HFFc6 (cell line): ENCODE measurements at regions not wholly inside any gene's neighbourhood (a gene's known extent, or its start where the extent isn't known, plus 50 kb on each side); places are given as distances from the start of the nearest gene placed in this dataset.

Experiments used
- DNase-seq: peaks from one replicate; pipeline ENCODE4 v3.0.0-alpha.2; 2018
- H3K27ac Mint-ChIP-seq: 2 replicates; pipeline ENCODE4 v1.8.0; 2020; ENCODE audit warnings: mild to moderate bottlenecking, mixed read lengths
- H3K27me3 Mint-ChIP-seq: 2 replicates; pipeline ENCODE4 v1.8.0; 2021; ENCODE audit warnings: mild to moderate bottlenecking, moderate library complexity, mixed read lengths; ENCODE audit not compliant: insufficient read depth
- H3K36me3 Mint-ChIP-seq: 2 replicates; pipeline ENCODE4 v1.8.0; 2021; ENCODE audit warnings: low read depth, mixed read lengths
- H3K4me1 Mint-ChIP-seq: 2 replicates; pipeline ENCODE4 v1.8.0; 2020; ENCODE audit warnings: low read depth, mixed read lengths
- H3K4me3 Mint-ChIP-seq: 2 replicates; pipeline ENCODE4 v1.8.0; 2020; ENCODE audit warnings: mild to moderate bottlenecking, moderate library complexity, mixed read lengths
- H3K9me3 Mint-ChIP-seq: 2 replicates; pipeline ENCODE4 v1.8.0; 2020; ENCODE audit warnings: mild to moderate bottlenecking, mixed read lengths
- CTCF ChIP-seq: fragments of 200-600 bp; sonication (generic); IDR thresholded peaks from 2 replicates; pipeline ENCODE4 v1.5.0; 2021; ENCODE audit warnings: antibody characterized with exemption, mild to moderate bottlenecking

GRCh38 chr12:24731596-24731995 is 217.3 kb downstream of the BCAT1 start:
- Mint-ChIP-seq H3K36me3 (no peaks in the 10 kb centered on the region), H3K4me3 (no peak overlapping the region), H3K4me1 (no peaks in the 10 kb centered on the region), H3K9me3 (no peaks in the 10 kb centered on the region), H3K27ac (no peak overlapping the region), H3K27me3 (peaks cover 1% of the 10 kb centered on the region; the same call in 1 of the 2 replicates)
- DNase-seq, result no peak
- no peak for TF ChIP-seq CTCF

- H3K36me3 Mint-ChIP-seq, result no peaks in the 10 kb centered on the region
- H3K27me3 Mint-ChIP-seq, result peaks cover 5% of the 10 kb centered on the region
- H3K4me1 Mint-ChIP-seq, result no peaks in the 10 kb centered on the region
- H3K27ac Mint-ChIP-seq, result no peak overlapping the region
- DNase-seq, result no peak
- no peak for TF ChIP-seq CTCF
- no peak overlapping the region for H3K4me3 Mint-ChIP-seq
- H3K9me3 Mint-ChIP-seq, result no peaks in the 10 kb centered on the region
Observed at GRCh38 chr12:24730489-24730896, 218.4 kb downstream of the BCAT1 start.

GRCh38 chr12:24728826-24729225 is 220.1 kb downstream of the BCAT1 start:
- no peak overlapping the region for H3K4me3 Mint-ChIP-seq
- peaks cover 6% of the 10 kb centered on the region for H3K27me3 Mint-ChIP-seq
- H3K36me3 Mint-ChIP-seq, result no peaks in the 10 kb centered on the region
- no peak for DNase-seq
- H3K9me3 Mint-ChIP-seq, result no peaks in the 10 kb centered on the region
- no peak overlapping the region for H3K27ac Mint-ChIP-seq
- H3K4me1 Mint-ChIP-seq, result no peaks in the 10 kb centered on the region
- no peak for TF ChIP-seq CTCF

- peak; percentile 17 for DNase-seq
- Mint-ChIP-seq H3K9me3 (no peaks in the 10 kb centered on the region), H3K36me3 (no peaks in the 10 kb centered on the region), H3K27ac (no peak overlapping the region), H3K27me3 (peaks cover 6% of the 10 kb centered on the region), H3K4me3 (no peak overlapping the region), H3K4me1 (no peaks in the 10 kb centered on the region)
- TF ChIP-seq CTCF, result peak; percentile 71
Observed at GRCh38 chr12:24728366-24728765, 220.5 kb downstream of the BCAT1 start.

GRCh38 chr12:24725616-24726015 is 223.3 kb downstream of the BCAT1 start:
- no peaks in the 10 kb centered on the region for H3K36me3 Mint-ChIP-seq
- no peak for TF ChIP-seq CTCF
- H3K9me3 Mint-ChIP-seq, result no peaks in the 10 kb centered on the region; the same call in 1 of the 2 replicates
- H3K4me3 Mint-ChIP-seq, result no peak overlapping the region
- DNase-seq, result no peak
- H3K27me3 Mint-ChIP-seq, result peaks cover 6% of the 10 kb centered on the region
- no peaks in the 10 kb centered on the region for H3K4me1 Mint-ChIP-seq
- H3K27ac Mint-ChIP-seq, result no peak overlapping the region

- no peak for TF ChIP-seq CTCF
- H3K27me3 Mint-ChIP-seq, result peaks cover 6% of the 10 kb centered on the region
- H3K4me3 Mint-ChIP-seq, result no peak overlapping the region
- no peak overlapping the region for H3K27ac Mint-ChIP-seq
- H3K4me1 Mint-ChIP-seq, result peaks cover 1% of the 10 kb centered on the region
- H3K36me3 Mint-ChIP-seq, result no peaks in the 10 kb centered on the region
- H3K9me3 Mint-ChIP-seq, result no peaks in the 10 kb centered on the region; the same call in 1 of the 2 replicates
- DNase-seq, result no peak
Observed at GRCh38 chr12:24724814-24725213, 224.1 kb downstream of the BCAT1 start.
